ENCODE measurements at regions not wholly inside any gene's neighbourhood (a gene's known extent, or its start where the extent isn't known, plus 50 kb on each side); places are given as distances from the start of the nearest gene placed in this dataset.

- Histone ChIP-seq H3K4me3 (no peak overlapping the region), H3K9me3 (no peaks in the 10 kb centered on the region), H3K27ac (no peak overlapping the region), H3K36me3 (ENCODE audit: insufficient read depth in 1 of 2, low read depth in 1 of 2) (no peaks in the 10 kb centered on the region), H3K4me1 (no peaks in the 10 kb centered on the region), H3K27me3 (ENCODE audit: insufficient read depth in 3 of 3, low read length in 2 of 3) (no peaks in the 10 kb centered on the region)
- TF ChIP-seq, protein P1, sequence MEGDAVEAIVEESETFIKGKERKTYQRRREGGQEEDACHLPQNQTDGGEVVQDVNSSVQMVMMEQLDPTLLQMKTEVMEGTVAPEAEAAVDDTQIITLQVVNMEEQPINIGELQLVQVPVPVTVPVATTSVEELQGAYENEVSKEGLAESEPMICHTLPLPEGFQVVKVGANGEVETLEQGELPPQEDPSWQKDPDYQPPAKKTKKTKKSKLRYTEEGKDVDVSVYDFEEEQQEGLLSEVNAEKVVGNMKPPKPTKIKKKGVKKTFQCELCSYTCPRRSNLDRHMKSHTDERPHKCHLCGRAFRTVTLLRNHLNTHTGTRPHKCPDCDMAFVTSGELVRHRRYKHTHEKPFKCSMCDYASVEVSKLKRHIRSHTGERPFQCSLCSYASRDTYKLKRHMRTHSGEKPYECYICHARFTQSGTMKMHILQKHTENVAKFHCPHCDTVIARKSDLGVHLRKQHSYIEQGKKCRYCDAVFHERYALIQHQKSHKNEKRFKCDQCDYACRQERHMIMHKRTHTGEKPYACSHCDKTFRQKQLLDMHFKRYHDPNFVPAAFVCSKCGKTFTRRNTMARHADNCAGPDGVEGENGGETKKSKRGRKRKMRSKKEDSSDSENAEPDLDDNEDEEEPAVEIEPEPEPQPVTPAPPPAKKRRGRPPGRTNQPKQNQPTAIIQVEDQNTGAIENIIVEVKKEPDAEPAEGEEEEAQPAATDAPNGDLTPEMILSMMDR (IDR thresholded peaks at IDR 0.05), result no peak
- intact Hi-C loops (cut with DNase I), result loop anchor here in 1 of 2 donors (10.0 kb wide), 1 partner anchor 514 kb away; no protein-coding TSS in a partner anchor
- 69 to 73% (median 72%) methylated on average over 2 of the region's 2 CpGs for WGBS, 3 donors
- no peak for DNase-seq
- no peak for ATAC-seq
Observed at GRCh38 chr12:115439008-115439601, 755.1 kb upstream of the TBX3 start.

GRCh38 chr12:115438314-115438713 is 754.3 kb upstream of the TBX3 start:
- Histone ChIP-seq H3K27me3 (ENCODE audit: insufficient read depth in 3 of 3, low read length in 2 of 3) (no peaks in the 10 kb centered on the region), H3K4me3 (no peak overlapping the region), H3K4me1 (no peaks in the 10 kb centered on the region), H3K36me3 (ENCODE audit: insufficient read depth in 1 of 2, low read depth in 1 of 2) (no peaks in the 10 kb centered on the region), H3K27ac (no peak overlapping the region), H3K9me3 (no peaks in the 10 kb centered on the region)
- 76 to 89% (median 79%) methylated on average over 4 of the region's 4 CpGs for WGBS, 3 donors
- intact Hi-C loops (cut with DNase I), result loop anchor here in 1 of 2 donors (10.0 kb wide), 1 partner anchor 514 kb away; no protein-coding TSS in a partner anchor
- TF ChIP-seq, protein P1 (IDR thresholded peaks at IDR 0.05), result no peak
- no peak for DNase-seq
- no peak for ATAC-seq

- no peaks in the 10 kb centered on the region for H3K27me3 ChIP-seq (ENCODE audit: insufficient read depth in 3 of 3, low read length in 2 of 3)
- ATAC-seq (peak in 3 of 4 donors; percentile 22 to 49 (median 35)), DNase-seq (no peak)
- 42 to 58% (median 48%) methylated on average over 5 of the region's 5 CpGs for WGBS, 3 donors
- H3K27ac ChIP-seq, result no peak overlapping the region
- no peaks in the 10 kb centered on the region for H3K9me3 ChIP-seq
- no peak overlapping the region for H3K4me3 ChIP-seq
- H3K4me1 ChIP-seq, result no peaks in the 10 kb centered on the region
- no peaks in the 10 kb centered on the region for H3K36me3 ChIP-seq (ENCODE audit: insufficient read depth in 1 of 2, low read depth in 1 of 2)
- intact Hi-C loops (cut with DNase I), result loop anchor here in 1 of 2 donors (10.0 kb wide), 1 partner anchor 512 kb away; no protein-coding TSS in a partner anchor
- TF ChIP-seq, protein P1 (IDR thresholded peaks at IDR 0.05), result no peak
Observed at GRCh38 chr12:115437061-115437567, 753.1 kb upstream of the TBX3 start.

GRCh38 chr12:115433014-115433634 is 749.1 kb upstream of the TBX3 start:
- TF ChIP-seq, protein P1 (IDR thresholded peaks at IDR 0.05), result no peak
- no peak overlapping the region for H3K27ac ChIP-seq
- no peak for DNase-seq
- H3K27me3 ChIP-seq (ENCODE audit: insufficient read depth in 3 of 3, low read length in 2 of 3), result no peaks in the 10 kb centered on the region
- H3K4me1 ChIP-seq, result no peaks in the 10 kb centered on the region
- intact Hi-C loops (cut with DNase I), result loop anchor here in 1 of 2 donors (10.0 kb wide), 1 partner anchor 508 kb away; no protein-coding TSS in a partner anchor
- ATAC-seq, result no peak
- H3K4me3 ChIP-seq, result no peak overlapping the region
- H3K36me3 ChIP-seq (ENCODE audit: insufficient read depth in 1 of 2, low read depth in 1 of 2), result no peaks in the 10 kb centered on the region
- H3K9me3 ChIP-seq, result no peaks in the 10 kb centered on the region
- 60 to 67% (median 62%) methylated on average over 9 of the region's 9 CpGs for WGBS, 3 donors

Data from psoas muscle (tissue), 7 donors.